Hepatic stellate cell (primary cell): ENCODE measurements at regions not wholly inside any gene's neighbourhood (a gene's known extent, or its start where the extent isn't known, plus 50 kb on each side); places are given as distances from the start of the nearest gene placed in this dataset.
A peak's percentile ranks its signal among the peaks of the same experiment; 100 is the strongest.
"Not testable (repeated sequence)": the region's sequence is repeated elsewhere in the genome, so short reads cannot be mapped to it uniquely, and the experiment has no call there.

Experiments
- DNase-seq: peaks from one replicate; pipeline ENCODE4 v3.0.0; 2011; ENCODE audit warnings: low spot score

DNA sequence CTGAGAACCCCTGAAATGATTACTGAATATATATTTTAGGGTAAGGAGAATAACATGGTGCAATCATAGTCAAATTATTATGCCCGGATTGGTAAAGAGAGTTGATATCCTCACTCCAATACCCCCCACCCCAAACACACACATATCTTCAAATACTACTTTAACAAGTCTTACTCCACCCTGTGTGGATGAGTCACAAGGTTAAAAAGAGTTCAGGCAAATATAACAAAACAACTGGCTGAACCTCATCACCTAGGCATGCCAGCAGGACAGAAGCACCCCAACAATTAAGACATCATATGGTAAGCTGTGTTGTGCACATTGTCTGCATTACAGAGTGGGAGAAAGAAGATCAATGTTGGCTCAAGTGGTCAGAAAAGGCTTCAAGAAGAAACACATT lies 857.4 kb downstream of the TDRD15 start:
- DNase-seq: no peak

- DNase-seq: no peak
These were observed 869.2 kb downstream of the TDRD15 start for GRCh38 chr2:21993002-21993401.

DNA sequence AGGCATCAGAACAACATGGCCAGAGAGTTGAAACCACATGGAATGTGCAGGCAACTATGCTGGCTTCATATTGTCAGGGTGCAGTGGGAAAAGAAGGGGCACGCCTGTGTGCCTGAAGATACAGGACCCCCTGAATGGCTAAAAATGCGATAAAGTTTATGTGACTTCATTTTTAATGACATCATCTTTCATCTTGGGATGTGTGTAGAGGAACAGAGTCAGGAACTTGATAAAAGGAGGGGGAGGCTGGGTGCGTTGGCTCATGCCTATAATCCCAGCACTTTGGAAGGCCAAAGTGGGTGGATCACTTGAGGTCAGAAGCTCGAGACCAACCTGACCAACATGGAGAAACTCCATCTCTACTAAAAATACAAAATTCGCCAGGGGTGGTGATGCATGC lies 872.6 kb downstream of the TDRD15 start:
- no peak for DNase-seq

DNA sequence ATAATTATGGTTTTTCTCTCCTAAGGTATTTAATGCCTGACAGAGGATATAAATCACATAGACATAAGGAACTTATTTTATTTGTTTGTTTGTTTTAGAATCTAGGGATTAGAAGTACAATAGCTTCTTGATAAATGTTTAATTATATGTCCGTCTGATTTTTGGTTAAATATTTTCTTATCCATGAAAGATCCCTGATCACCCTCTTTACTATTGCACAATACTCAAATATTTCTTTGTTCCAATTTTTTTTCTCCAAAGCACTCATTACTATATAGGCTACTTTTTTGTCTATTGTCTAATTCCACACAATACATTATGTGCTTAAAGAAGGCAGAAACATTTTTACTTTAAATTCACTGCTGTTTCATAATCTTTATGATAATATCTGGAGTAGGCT lies 875.8 kb downstream of the TDRD15 start:
- no peak for DNase-seq

DNA sequence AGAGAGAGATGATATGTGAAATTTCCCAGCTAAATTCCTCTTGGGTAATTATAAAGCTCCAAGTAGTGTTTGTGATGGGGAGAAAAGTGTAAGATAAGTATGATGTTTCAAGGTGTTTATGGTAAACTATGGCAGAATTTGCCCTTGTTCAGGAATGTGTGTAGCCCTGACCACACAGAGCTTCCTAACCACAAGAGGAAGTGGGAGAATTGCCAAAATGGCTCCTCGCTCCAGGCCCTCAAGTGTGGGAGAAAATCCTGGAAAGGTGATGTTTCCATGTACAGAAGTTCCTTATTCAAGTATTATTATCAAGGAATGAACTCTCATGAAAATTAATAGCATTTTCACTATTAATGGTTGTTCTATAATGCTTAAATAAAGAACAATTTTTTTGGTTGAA lies 878.3 kb downstream of the TDRD15 start:
- no peak for DNase-seq

DNA sequence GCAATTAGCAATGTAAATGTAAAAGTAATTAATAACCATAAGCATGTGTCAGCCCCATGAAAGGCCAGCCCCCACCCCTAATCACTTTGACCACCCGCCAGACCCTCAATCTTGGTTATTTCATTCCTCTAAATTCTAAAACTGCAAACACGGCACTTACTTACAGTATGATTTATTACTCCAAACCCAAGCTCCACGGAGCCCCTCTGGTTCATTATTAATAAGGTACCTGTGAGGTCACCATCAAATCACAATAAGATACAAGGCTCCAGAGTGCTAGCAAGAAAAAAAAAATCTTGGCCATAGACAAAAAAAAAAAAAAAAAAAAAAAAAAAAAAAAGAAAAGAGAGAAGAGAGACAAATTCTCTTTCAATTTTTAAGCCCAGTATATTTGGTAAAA lies 879.5 kb downstream of the TDRD15 start:
- no peak for DNase-seq

DNA sequence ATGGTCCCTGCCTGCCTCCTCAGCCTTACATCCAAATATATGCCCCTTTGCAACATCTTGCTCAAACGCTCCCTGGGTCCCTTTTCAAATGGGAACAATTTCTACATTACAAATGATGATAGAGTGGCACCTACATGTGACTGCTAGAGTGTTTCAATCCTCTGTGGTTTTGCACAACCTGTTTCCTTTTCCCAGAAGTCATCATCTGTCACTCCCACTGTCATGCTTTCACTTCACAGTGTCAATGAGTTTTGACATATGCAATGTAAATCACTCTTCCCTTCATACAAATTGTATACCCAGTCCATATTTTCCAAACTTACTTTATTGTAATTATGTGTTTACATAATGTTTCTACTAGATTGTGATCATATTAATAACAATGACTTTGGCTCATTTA lies 887.3 kb downstream of the TDRD15 start:
- DNase-seq: no peak

DNA sequence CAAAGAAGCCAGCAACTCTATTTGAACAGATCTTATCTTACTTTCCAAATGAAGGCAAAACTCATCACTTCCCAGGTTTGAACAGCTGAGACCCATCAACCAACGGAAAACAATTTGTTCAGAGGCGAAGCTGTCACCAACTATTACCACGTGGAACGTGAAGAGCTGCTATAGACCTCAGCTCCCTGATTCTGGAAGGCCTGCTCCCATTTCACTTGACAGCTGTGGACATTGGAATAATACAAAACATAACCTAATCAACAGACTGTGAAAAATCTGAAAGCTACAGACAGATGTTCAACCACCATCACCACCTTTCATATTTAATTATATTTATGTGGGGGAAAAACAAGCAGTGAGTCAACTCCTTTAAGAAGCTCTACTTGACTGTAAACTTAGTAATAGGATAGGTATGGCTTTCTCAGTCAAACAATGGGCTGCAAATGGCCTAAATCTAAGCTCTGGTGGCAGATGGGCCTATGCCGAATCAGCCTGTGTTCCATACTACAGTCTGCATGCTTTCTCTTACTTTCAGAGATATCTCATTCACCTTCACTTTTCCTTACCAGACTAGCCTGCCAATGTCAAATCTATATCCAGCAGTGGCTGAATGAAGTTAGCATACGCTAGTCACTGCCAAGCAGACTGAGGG lies 896.4 kb downstream of the TDRD15 start:
- DNase-seq: no peak

DNA sequence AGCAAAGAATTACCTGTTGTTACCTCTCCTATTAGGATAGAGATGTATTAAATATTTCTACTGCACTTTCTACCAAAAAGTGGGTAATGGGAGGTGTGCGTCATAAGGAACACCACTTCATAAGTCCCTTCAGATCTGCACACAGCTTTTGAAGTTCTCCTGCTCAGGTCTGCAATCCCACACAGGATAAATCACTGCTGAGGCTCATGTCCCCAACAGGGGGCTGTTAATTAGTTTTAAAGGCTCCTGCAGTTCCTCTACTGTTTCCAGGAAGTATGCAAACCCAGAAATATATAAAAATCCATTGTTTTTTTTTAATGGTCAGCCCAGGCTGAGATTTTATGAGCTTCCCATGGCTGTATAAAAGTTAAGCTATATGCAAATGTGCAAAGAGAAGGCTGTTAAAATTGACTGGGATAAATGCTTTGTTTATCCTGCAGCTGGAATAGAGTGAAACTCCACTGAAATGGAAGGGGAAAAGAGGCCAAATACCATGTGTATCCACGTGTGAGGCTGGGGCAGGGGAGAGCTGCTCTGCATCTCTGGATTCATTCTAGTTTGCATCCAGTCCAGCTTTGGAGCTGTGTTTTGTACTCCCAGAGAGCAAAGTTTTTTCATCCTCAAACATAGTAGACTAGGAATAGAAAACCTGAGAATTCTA lies 903.7 kb downstream of the TDRD15 start:
- DNase-seq: no peak

DNA sequence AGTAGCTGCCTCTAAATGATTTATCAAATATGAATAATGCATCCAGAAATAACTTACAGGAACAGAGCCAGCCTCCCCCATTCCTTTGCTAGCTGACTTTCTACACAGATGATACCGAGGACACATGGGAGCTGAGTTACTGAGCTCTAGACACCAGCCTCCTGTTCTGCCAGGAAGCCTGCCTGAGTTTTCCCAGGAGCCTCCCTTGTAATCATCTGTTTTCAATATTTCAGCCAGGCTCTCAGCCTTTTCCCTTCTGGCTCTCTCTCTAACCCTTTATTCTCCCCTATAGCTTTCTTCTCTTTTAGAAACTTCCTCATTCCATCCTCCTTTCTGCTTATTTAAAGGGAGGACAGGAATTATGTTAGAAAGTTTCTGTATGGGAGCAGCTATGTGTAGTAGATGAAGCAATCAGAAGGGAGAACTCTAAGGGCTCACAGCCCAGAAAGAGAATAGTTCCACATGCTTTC lies 911.6 kb downstream of the TDRD15 start:
- DNase-seq: no peak

- no peak for DNase-seq
These were observed 913.5 kb downstream of the TDRD15 start for GRCh38 chr2:22037274-22037673.

DNA sequence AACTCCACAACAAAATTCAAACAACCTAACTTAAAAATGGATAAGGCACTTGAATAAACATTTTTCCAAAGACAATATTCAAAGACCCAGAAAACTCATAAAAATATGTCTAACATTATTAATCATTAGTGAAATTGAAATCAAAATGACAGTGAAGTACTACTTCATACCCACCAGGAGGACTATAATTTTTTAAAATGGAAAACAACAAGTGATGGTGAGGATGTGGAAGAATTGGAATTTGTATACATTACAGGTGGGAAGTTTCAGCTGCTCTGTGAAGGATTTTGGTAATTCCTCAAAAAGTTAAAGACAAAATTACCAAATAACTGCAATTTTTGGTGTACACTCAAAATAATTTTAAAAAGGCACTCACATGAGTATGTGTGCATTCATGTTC lies 920.0 kb downstream of the TDRD15 start:
- no peak for DNase-seq

DNA sequence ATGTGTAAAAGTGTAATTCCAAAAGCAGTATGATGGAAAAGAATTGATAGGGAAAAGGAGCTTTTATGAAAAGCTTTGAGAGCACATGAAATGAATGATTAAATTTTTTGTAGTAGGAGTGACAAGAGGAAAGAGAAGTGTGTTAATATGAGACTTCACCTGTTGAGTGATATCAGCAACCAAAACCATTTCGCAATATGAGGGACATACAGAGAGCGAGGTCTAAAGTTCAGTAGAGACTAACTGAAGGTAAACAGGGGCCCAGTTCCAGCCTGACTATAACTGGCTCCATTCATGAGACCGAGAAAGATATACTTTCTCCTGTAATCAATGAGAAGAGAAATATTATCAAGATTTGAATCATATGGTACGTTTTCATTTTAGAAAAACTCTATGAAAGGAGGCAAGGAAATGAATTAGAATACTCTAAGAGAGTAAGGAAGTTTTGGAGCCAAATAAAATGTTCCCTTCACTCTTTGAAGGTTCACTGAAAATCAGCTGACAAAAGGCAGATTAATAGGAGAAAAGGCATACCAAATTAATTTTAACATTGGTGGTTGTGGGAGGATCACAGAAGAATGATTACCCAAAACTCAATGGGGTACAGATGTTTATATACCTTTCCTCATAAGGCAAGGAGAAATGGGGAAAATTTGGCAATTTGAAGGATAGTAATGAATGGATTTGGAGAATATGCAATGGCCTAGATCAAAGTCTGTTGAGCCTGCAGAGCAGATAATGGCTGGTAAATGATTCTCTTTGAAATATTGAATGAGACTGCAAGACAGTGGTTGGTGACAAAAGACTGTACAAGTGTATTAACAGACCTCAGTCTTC lies 932.2 kb downstream of the TDRD15 start:
- DNase-seq: no peak

- DNase-seq: no peak
These were observed 932.9 kb downstream of the TDRD15 start for GRCh38 chr2:22056621-22057132.

DNA sequence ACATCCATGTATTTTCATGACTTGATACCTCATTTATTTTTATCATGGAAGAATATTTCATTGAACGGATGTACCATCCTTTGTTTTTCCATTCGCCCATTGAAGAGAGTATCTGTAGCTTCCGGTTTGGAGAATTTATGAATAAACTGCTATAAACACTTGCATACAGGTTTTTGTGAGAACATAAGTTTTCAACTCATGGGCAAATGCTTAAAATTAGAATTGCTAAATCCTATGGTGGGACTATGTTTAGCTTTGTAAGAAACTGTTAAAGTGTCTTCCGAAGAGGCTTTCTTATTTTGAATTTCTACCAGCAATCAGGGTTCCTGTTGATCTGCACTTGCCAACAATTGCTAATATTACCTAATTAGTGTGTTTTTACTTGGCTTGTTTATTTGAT lies 938.9 kb downstream of the TDRD15 start:
- DNase-seq: no peak

DNA sequence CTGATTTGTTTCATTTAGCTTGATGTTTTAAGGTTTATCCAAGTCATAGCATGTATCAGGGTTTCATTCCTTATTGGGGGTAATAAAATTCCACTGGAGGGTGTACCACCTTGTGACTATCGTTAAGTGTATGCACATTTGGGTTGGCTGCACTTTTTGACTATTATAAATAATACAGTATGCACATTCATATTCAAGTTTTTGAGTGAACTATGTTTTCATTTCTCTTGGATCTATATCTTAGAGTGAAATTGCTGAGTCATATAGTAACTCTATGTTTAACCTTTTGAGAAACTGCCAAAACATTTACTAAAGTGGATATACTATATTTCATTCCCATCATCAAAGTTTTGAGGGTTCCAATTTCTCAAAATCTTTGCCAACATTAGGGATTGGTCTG lies 952.7 kb downstream of the TDRD15 start:
- DNase-seq: no peak

DNA sequence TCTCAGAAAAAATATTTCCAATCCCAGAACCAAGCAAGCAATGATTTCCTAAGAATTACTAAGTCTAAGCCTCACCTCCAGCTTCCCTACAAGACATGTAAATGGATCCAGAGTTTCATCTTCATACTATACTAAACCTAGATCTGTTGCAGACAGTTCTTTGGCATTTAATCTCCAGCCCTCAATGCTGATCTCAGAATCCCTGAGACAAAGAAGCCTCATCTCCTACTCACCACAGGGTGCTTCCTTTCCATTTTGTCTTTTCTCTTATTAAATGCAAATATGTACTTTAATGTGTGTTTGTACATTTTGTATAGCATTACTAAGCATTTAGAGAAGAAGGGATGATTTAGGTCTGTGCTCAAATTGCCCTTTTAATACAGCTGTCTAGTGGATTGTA lies 954.9 kb downstream of the TDRD15 start:
- no peak for DNase-seq

DNA sequence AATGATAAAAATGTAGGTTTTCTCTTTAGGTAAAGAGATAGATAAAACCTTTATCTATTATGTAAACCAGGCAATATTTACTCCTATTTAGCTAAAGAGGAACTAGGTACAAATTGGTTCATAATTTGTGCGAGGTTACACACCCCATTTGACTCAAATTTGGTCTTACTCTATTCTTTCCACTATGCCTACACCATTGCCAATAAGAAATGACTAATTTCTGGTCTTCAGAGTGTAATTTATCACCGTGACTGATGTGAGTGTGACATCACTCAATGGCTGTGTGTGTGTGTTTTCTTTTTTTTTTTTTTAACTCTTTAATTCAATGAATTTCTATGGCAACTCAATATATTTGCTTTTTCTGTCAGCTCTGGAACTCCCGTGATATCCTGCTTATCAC lies 955.8 kb downstream of the TDRD15 start:
- no peak for DNase-seq

- DNase-seq: no peak
These were observed 963.0 kb downstream of the TDRD15 start for GRCh38 chr2:22086726-22087125.

- DNase-seq: not testable (repeated sequence)
These were observed 979.8 kb downstream of the TDRD15 start for GRCh38 chr2:22103617-22104016.

DNA sequence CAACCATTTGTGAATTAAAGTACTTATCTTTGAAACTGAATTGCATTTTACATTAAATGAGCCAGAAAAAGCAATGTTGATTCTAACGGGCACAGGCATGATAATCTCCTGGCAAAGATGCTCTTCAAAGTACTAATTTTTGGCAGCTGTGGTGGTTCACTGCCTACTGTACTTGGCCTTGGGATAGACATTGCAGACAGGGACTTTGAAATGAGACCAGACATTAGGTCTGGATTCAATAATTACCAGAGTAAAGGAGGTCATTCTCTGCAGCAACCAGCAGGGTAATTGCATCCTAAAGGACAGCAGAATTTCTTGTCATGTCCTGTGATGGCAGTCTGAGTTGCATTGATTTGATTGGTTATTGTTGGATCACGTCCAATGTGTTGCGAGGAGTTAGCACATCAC lies 986.5 kb downstream of the TDRD15 start:
- DNase-seq: peak; percentile 8

DNA sequence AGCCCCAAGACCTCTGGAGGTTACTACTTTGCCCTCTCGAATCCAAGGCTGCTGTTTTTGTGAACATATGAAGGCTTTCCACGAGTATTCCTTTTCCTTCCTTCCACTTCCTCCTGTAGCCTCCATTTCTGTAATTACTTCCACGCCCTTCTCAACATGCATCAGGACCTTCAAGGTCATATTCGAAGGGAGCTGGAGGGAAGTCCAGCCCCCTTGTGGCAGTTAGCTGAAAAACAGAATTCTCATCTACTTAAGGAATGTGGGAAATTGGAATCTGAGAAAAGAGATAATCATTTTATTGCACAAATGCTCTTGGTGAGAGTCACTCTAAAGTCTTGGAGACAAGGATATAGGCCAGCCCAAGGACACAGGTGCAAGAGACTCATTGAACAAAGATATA lies 1000.2 kb downstream of the TDRD15 start:
- DNase-seq: no peak

- DNase-seq: no peak
These were observed 1002.3 kb downstream of the TDRD15 start for GRCh38 chr2:22126106-22126505.
